ENCODE measurements at regions not wholly inside any gene's neighbourhood (a gene's known extent, or its start where the extent isn't known, plus 50 kb on each side); places are given as distances from the start of the nearest gene placed in this dataset.

DNA sequence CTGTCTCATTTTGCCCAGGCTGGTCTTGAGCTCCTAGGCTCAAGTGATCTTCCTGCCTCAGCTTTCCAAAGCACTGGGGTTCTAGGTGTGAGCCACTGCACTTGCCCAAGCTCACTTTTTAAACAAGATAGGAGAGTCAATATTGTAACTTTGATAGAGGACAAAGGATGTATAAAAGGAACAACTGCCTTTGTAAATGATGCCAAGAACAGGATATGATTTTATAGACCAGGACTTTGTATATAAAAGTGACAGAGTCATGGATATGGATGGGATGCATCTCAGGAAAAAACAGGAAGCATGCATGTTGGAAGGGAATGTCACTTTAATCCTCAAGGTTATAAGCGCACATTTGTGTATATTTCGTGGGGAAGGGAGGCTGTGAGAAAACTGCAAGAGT, 338.4 kb downstream of the PRL start:
- no peak overlapping the region for H3K4me3 ChIP-seq
- intact Hi-C loops (cut with DNase I), result no loop called here
- H3K9me3 ChIP-seq (replicated peaks in 1 of 3), result no peaks in the 10 kb centered on the region
- H3K4me1 ChIP-seq (replicated peaks in 1 of 2), result no peaks in the 10 kb centered on the region
- 74 to 80% (median 77%) methylated on average over 2 of the region's 2 CpGs for whole genome bisulfite sequencing, 4 donors
- TF ChIP-seq, protein P1, sequence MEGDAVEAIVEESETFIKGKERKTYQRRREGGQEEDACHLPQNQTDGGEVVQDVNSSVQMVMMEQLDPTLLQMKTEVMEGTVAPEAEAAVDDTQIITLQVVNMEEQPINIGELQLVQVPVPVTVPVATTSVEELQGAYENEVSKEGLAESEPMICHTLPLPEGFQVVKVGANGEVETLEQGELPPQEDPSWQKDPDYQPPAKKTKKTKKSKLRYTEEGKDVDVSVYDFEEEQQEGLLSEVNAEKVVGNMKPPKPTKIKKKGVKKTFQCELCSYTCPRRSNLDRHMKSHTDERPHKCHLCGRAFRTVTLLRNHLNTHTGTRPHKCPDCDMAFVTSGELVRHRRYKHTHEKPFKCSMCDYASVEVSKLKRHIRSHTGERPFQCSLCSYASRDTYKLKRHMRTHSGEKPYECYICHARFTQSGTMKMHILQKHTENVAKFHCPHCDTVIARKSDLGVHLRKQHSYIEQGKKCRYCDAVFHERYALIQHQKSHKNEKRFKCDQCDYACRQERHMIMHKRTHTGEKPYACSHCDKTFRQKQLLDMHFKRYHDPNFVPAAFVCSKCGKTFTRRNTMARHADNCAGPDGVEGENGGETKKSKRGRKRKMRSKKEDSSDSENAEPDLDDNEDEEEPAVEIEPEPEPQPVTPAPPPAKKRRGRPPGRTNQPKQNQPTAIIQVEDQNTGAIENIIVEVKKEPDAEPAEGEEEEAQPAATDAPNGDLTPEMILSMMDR (IDR thresholded peaks at IDR 0.05), result no peak
- no peak for TF ChIP-seq POLR2A (IDR thresholded peaks at IDR 0.05)
- H3K36me3 ChIP-seq (replicated peaks in 1 of 2), result no peaks in the 10 kb centered on the region
- no peaks in the 10 kb centered on the region for H3K27me3 ChIP-seq
- no peak overlapping the region for H3K27ac ChIP-seq
- no peak for DNase-seq

DNA sequence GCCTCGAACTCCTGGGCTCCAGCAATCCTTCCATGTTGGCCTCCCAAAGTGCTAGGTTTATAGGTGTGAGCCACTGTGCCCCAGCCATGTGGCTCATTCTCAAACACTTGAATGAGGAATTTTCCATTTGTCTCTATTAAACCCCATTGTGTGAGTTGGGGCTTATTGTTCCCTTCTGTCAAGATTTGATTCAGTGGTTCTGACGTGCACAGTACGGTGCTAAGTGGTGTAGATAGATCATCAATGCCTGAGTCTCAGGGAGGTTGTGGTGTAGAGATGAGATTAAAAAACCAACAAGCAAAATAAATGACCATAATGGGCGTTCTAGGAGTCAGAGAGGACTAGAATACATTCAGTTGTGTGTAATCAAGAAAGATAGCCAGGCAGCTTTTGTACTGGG, 335.6 kb downstream of the PRL start:
- DNase-seq, result no peak
- intact Hi-C loops (cut with DNase I), result no loop called here
- Histone ChIP-seq H3K4me1 (replicated peaks in 1 of 2) (no peaks in the 10 kb centered on the region), H3K4me3 (no peak overlapping the region), H3K27me3 (no peaks in the 10 kb centered on the region), H3K9me3 (replicated peaks in 1 of 3) (no peaks in the 10 kb centered on the region), H3K27ac (no peak overlapping the region), H3K36me3 (replicated peaks in 1 of 2) (no peaks in the 10 kb centered on the region)
- TF ChIP-seq, protein P1 (IDR thresholded peaks at IDR 0.05), result no peak
- TF ChIP-seq POLR2A (IDR thresholded peaks at IDR 0.05), result no peak
- 90 to 94% (median 92%) methylated on average over 4 of the region's 4 CpGs for WGBS, 4 donors

DNA sequence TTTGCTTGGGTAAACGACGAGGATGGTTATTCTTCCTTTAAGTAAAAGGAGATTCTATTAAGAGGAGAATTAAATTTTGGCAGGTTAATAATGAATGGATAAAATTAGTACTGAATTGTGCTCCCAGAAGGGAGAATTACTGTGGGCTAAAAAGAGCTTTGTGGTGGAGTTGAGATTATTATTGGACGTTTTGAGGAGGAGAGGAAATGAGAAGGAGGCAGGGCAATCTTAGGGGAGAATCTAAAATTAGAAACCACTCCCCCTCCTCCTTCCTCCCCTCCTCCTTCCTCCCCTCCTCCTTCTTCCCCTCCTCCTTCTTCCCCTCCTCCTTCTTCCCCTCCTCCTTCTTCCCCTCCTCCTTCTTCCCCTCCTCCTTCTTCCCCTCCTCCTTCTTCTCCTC, 331.8 kb downstream of the PRL start:
- no peaks in the 10 kb centered on the region for H3K9me3 ChIP-seq (replicated peaks in 1 of 3)
- H3K36me3 ChIP-seq (replicated peaks in 1 of 2), result no peaks in the 10 kb centered on the region
- 53 to 63% (median 63%) methylated on average over 3 of the region's 3 CpGs for WGBS, 4 donors
- no peak for DNase-seq
- no peaks in the 10 kb centered on the region for H3K27me3 ChIP-seq
- H3K4me3 ChIP-seq, result no peak overlapping the region
- intact Hi-C loops (cut with DNase I), result no loop called here
- no peak for TF ChIP-seq POLR2A (IDR thresholded peaks at IDR 0.05)
- H3K27ac ChIP-seq, result no peak overlapping the region
- no peaks in the 10 kb centered on the region for H3K4me1 ChIP-seq (replicated peaks in 1 of 2)

DNA sequence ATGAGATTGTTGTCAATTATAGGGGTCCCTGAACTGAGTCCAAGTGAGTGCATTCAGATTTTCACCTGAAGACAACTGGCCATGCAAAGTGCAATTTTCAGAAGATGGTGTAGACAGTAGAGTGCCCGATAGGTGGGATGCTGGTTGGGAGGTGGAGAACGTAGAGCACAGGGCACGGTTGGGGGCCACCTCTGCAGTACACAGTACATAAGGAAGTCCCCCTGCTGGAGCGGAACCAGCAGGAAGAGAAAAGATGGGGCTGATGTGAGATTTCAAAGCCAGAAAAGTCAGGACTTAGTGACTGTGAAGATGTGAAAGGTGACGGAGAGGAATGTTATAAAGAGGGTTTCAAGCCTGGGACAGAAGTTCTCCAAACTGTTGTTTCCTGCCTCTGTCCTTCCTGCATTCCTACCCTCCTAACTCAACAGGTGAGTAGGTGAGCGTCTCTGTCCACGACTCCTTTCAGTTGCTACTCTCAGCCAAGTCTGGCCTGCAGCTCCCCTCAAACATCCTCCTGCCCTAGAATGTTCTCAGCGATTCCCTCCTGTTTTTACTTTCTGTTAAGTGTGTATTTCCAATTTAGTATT, 330.8 kb downstream of the PRL start:
- intact Hi-C loops (cut with DNase I), result no loop called here
- 89 to 94% (median 91%) methylated on average over 8 of the region's 8 CpGs for WGBS, 4 donors

More for the DNA sequence above, 330.8 kb downstream of the PRL start:
- H3K27ac ChIP-seq, result no peak overlapping the region
- H3K36me3 ChIP-seq (replicated peaks in 1 of 2), result no peaks in the 10 kb centered on the region
- peaks cover 0 to 5% of the 10 kb centered on the region in 2 donors for H3K4me1 ChIP-seq (replicated peaks in 1 of 2)
- H3K27me3 ChIP-seq, result no peaks in the 10 kb centered on the region
- H3K4me3 ChIP-seq, result no peak overlapping the region
- no peak for TF ChIP-seq POLR2A (IDR thresholded peaks at IDR 0.05)
- TF ChIP-seq, protein P1 (IDR thresholded peaks at IDR 0.05), result no peak
- H3K9me3 ChIP-seq (replicated peaks in 1 of 3), result no peaks in the 10 kb centered on the region
- no peak for DNase-seq

All from adrenal gland (tissue), 9 donors.